GM12878 (cell line): ENCODE measurements at regions not wholly inside any gene's neighbourhood (a gene's known extent, or its start where the extent isn't known, plus 50 kb on each side); places are given as distances from the start of the nearest gene placed in this dataset.

Source experiments
- ATAC-seq: fragments of 200-7000 bp; cut with Tn5 transposase; 3 replicates; pipeline ENCODE4 v1.9.1; 2020; ENCODE audit warnings: mild to moderate bottlenecking, moderate library complexity
- BruUV-seq: library from RNA; stranded (reverse); fragments of 400-500 nt; replicated peaks from 2 replicates; lab custom pipeline; 2021; lab: Mats Ljungman, UMichigan
- CTCF ChIA-PET: fragments of 300-600 bp; sonication (Branson Sonifier 250); formaldehyde crosslinking; extraction: SDS; loops from one replicate; lab custom pipeline; 2021; ENCODE audit warnings: inconsistent platforms; lab: Yijun Ruan, JAX
- POLR2A ChIA-PET: fragments of 350-600 bp; formaldehyde crosslinking; extraction: SDS; loops from one replicate; lab custom pipeline; 2021; ENCODE audit warnings: inconsistent platforms; lab: Charles Lee
- RAD21 ChIA-PET: fragments of 300-600 bp; sonication (Branson Sonifier 250); formaldehyde crosslinking; loops from one replicate; lab custom pipeline; 2023; ENCODE audit warnings: antibody characterized with exemption; ENCODE audit not compliant: unreplicated experiment; lab: Charles Lee
- SMC1A ChIA-PET: fragments of 300-600 bp; sonication (Branson Sonifier 250); formaldehyde crosslinking; loops from one replicate; lab custom pipeline; 2023; ENCODE audit not compliant: unreplicated experiment, uncharacterized antibody; lab: Charles Lee
- DNase-seq: peaks from one replicate; pipeline ENCODE4 v3.0.0-alpha.2; 2011; ENCODE audit warnings: low read depth, low spot score
- FAIRE-seq: peaks from 3 replicates; lab custom pipeline; 2011; peaks lifted over from hg19 to GRCh38; lab: Jason Lieb, UNC
- H2AFZ ChIP-seq: 2 replicates; pipeline ENCODE4 v1.6.0; 2011; ENCODE audit warnings: low read depth, low read length, control low read depth; ENCODE audit not compliant: control insufficient read depth
- H3K27ac ChIP-seq: 2 replicates; pipeline ENCODE4 v1.5.1; 2011; ENCODE audit warnings: control low read depth; ENCODE audit not compliant: control insufficient read depth, insufficient read depth
- H3K27me3 ChIP-seq, 2 experiments: replicated peaks in 1 of 2; 2 replicates each; pipeline versions ENCODE4 v1.6.0 to v1.6.1; 2011; ENCODE audit warnings: low read length in 1 of 2; ENCODE audit not compliant: control insufficient read depth in 2 of 2, insufficient read depth in 2 of 2
- H3K36me3 ChIP-seq, 2 experiments: 2 replicates each; pipeline ENCODE4 v1.5.1; 2011; ENCODE audit warnings: low read length in 1 of 2; ENCODE audit not compliant: control insufficient read depth in 2 of 2, insufficient read depth in 2 of 2
- H3K4me1 ChIP-seq: 2 replicates; pipeline ENCODE4 v1.6.1; 2011; ENCODE audit warnings: mild to moderate bottlenecking, low read length, moderate library complexity, mixed read lengths; ENCODE audit not compliant: control insufficient read depth, insufficient read depth
- H3K4me2 ChIP-seq: 2 replicates; pipeline ENCODE4 v1.6.0; 2011; ENCODE audit warnings: control low read depth; ENCODE audit not compliant: control insufficient read depth, insufficient read depth
- H3K4me3 ChIP-seq: fragments of 200-600 bp; sonication (generic); 2 replicates; pipeline ENCODE4 v1.5.1; 2016
- H3K79me2 ChIP-seq: 2 replicates; pipeline ENCODE4 v1.6.0; 2011; ENCODE audit warnings: low read length; ENCODE audit not compliant: control insufficient read depth, insufficient read depth
- H3K9ac ChIP-seq: 2 replicates; pipeline ENCODE4 v1.8.0; 2011; ENCODE audit warnings: low read length, control low read depth, mixed read lengths; ENCODE audit not compliant: control insufficient read depth, insufficient read depth
- H3K9me3 ChIP-seq: replicated peaks from 3 replicates; pipeline ENCODE4 v1.5.1; 2011; ENCODE audit warnings: mild to moderate bottlenecking, low read length; ENCODE audit not compliant: control insufficient read depth, insufficient read depth
- H4K20me1 ChIP-seq: 2 replicates; pipeline ENCODE4 v1.6.0; 2011; ENCODE audit not compliant: control insufficient read depth, insufficient read depth
- BACH1 ChIP-seq: fragments of 450-650 bp; IDR thresholded peaks from 2 replicates; pipeline ENCODE4 v1.6.1; 2017; ENCODE audit warnings: mild to moderate bottlenecking, borderline replicate concordance
- BCL11A ChIP-seq: IDR thresholded peaks from 2 replicates; pipeline ENCODE4 v1.6.1; 2011; ENCODE audit warnings: low read depth, low read length
- CEBPB ChIP-seq, 2 experiments: fragments of 150-350 bp in 1 of 2; IDR thresholded peaks; 2 replicates each; pipeline ENCODE4 v1.6.1; 2012 to 2014; ENCODE audit warnings: low read depth in 2 of 2, low read length in 2 of 2, borderline replicate concordance in 1 of 2, inconsistent platforms in 1 of 2
- CHD1 ChIP-seq: IDR thresholded peaks from 2 replicates; pipeline ENCODE4 v1.6.1; 2012; ENCODE audit warnings: low read depth, low read length, improper control_type of control experiment
- EGR1 ChIP-seq, 2 experiments: IDR thresholded peaks; 1 replicate in 1 of 2; 2 replicates in 1 of 2; pipeline ENCODE4 v1.6.1; 2011 to 2012; ENCODE audit warnings: low read depth in 2 of 2, low read length in 2 of 2, borderline replicate concordance in 1 of 2, mild to moderate bottlenecking in 1 of 2, moderate library complexity in 1 of 2
- HCFC1 ChIP-seq: fragments of 150-350 bp; IDR thresholded peaks from 2 replicates; pipeline ENCODE4 v1.6.1; 2014; ENCODE audit warnings: low read length
- MTA3 ChIP-seq: IDR thresholded peaks from 2 replicates; pipeline ENCODE4 v1.6.1; 2012; ENCODE audit warnings: low read length, inconsistent platforms, borderline replicate concordance
- NFYA ChIP-seq: IDR thresholded peaks from 2 replicates; pipeline ENCODE4 v1.6.1; 2011; ENCODE audit warnings: low read depth, mild to moderate bottlenecking, low read length, improper control_type of control experiment, borderline replicate concordance
- POU2F2 ChIP-seq: IDR thresholded peaks from 3 replicates; pipeline ENCODE4 v1.6.1; 2011; ENCODE audit warnings: low read depth, mild to moderate bottlenecking, low read length, borderline replicate concordance
- WGBS: methylation state at CpG from one replicate; pipeline ENCODE4 v1.1.6; 2016; ENCODE audit warnings: low lambda C conversion rate; ENCODE audit not compliant: insufficient replicate concordance, insufficient coverage; ENCODE audit errors: missing lambda C conversion rate; 5-methylcytosine and 5-hydroxymethylcytosine counted together
- in situ Hi-C: fragments of 300-500 bp; cut with MboI; formaldehyde crosslinking; loops from 9 replicates; pipeline ENCODE4 v1.14.3; 2018; ENCODE audit warnings: mixed read lengths
- intact Hi-C: fragments of 100-400 bp; cut with micrococcal nuclease; formaldehyde crosslinking; loops from one replicate; pipeline ENCODE4 v1.14.2; 2022; ENCODE audit not compliant: unreplicated experiment
- TF ChIP-seq, protein P1 (sequence below): fragments of 450-650 bp; formaldehyde crosslinking; IDR thresholded peaks from 2 replicates; pipeline ENCODE4 v1.5.0; 2022; ENCODE audit warnings: mild to moderate bottlenecking, missing genetic modification characterization
- TF ChIP-seq, protein P2 (sequence below): fragments of 450-650 bp; formaldehyde crosslinking; IDR thresholded peaks from 2 replicates; pipeline ENCODE4 v1.4.0; 2020; ENCODE audit warnings: mild to moderate bottlenecking, moderate library complexity
- TF ChIP-seq, protein P3 (sequence below): fragments of 450-650 bp; IDR thresholded peaks from 2 replicates; pipeline ENCODE4 v1.6.1; 2017; ENCODE audit warnings: mild to moderate bottlenecking
- TF ChIP-seq, protein P4 (sequence below): IDR thresholded peaks from 2 replicates; pipeline ENCODE4 v1.6.1; 2011; ENCODE audit warnings: low read depth, low read length, improper control_type of control experiment, borderline replicate concordance

DNA sequence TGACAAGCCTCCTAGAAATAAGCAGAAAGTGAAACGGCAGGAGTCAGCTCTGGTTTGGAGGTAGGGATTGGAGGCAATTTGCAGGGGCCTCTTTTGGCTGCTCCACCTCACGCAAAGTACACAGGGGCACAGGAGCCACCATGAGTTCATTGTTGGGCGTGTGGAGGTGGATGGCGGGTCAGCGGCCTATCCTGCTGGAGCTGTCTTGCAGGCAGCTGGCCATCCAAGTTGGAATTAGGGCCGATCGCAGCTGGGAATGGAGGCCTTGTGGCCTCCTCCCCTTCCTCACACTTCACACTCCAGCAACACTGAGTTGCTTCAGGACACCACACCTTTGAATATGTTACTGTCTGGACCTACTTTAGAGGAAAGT lies 171.5 kb downstream of the MYCN start (continued):
- TF ChIP-seq NFYA = no peak
- no peak for TF ChIP-seq POU2F2
- no peak for TF ChIP-seq CEBPB (IDR thresholded peaks at IDR 0.05; ENCODE audit: borderline replicate concordance in 1 of 2, low read depth in 2 of 2, low read length in 2 of 2)

DNA sequence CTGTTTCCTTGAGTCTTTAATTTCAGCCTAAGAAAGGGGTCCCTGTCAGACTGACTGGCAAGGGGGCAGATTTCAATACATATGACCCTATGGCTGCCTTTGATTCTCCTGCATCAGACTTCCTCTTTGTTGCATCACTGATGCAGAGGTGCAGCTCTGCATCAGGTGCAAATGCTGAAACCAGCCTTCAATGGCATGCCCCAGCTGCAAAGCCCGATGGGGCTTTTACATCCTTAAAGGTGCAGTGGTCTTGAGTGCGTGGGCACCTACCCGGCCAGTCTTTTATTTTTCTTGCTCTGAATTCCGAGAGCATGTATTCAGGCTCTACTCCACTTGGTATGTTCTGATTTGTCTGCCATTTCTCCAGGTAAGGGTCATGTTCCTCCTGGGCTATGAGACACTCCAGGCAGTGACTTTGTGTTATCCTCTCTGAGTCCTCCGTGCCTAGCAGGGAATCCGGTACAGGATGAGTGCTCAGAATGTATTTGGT lies 169.5 kb downstream of the MYCN start:
- no peaks in the 10 kb centered on the region for H4K20me1 ChIP-seq
- no peak overlapping the region for H3K27ac ChIP-seq
- ChIA-PET RAD21 (no interaction called here), SMC1A (interaction anchor here (0.6 kb wide), 1 partner anchor 11 kb away, joined by 3 read pairs; no protein-coding TSS in a partner anchor), CTCF (no interaction called here), POLR2A (no interaction called here)
- ATAC-seq = no peak
- no peaks in the 10 kb centered on the region for H3K9me3 ChIP-seq
- in situ Hi-C loops (no loop called here), intact Hi-C loops (no loop called here)
- 63% methylated on average over 6 of the region's 6 CpGs for WGBS
- BruUV-seq = no TSS peak
- DNase-seq = no peak
- H3K9ac ChIP-seq = no peak overlapping the region
- H3K79me2 ChIP-seq = no peaks in the 10 kb centered on the region
- FAIRE-seq = no peak
- H3K36me3 ChIP-seq = no peaks in the 10 kb centered on the region
- no peak overlapping the region for H3K4me3 ChIP-seq
- H3K4me2 ChIP-seq = no peak overlapping the region
- no peaks in the 10 kb centered on the region for H3K27me3 ChIP-seq
- H3K4me1 ChIP-seq = no peaks in the 10 kb centered on the region
- H2AFZ ChIP-seq = no peak overlapping the region
- no peak for TF ChIP-seq MTA3
- no peak for TF ChIP-seq HCFC1
- TF ChIP-seq, protein P1, sequence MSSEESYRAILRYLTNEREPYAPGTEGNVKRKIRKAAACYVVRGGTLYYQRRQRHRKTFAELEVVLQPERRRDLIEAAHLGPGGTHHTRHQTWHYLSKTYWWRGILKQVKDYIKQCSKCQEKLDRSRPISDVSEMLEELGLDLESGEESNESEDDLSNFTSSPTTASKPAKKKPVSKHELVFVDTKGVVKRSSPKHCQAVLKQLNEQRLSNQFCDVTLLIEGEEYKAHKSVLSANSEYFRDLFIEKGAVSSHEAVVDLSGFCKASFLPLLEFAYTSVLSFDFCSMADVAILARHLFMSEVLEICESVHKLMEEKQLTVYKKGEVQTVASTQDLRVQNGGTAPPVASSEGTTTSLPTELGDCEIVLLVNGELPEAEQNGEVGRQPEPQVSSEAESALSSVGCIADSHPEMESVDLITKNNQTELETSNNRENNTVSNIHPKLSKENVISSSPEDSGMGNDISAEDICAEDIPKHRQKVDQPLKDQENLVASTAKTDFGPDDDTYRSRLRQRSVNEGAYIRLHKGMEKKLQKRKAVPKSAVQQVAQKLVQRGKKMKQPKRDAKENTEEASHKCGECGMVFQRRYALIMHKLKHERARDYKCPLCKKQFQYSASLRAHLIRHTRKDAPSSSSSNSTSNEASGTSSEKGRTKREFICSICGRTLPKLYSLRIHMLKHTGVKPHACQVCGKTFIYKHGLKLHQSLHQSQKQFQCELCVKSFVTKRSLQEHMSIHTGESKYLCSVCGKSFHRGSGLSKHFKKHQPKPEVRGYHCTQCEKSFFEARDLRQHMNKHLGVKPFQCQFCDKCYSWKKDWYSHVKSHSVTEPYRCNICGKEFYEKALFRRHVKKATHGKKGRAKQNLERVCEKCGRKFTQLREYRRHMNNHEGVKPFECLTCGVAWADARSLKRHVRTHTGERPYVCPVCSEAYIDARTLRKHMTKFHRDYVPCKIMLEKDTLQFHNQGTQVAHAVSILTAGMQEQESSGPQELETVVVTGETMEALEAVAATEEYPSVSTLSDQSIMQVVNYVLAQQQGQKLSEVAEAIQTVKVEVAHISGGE = no peak
- TF ChIP-seq CHD1 = no peak
- TF ChIP-seq, protein P2, sequence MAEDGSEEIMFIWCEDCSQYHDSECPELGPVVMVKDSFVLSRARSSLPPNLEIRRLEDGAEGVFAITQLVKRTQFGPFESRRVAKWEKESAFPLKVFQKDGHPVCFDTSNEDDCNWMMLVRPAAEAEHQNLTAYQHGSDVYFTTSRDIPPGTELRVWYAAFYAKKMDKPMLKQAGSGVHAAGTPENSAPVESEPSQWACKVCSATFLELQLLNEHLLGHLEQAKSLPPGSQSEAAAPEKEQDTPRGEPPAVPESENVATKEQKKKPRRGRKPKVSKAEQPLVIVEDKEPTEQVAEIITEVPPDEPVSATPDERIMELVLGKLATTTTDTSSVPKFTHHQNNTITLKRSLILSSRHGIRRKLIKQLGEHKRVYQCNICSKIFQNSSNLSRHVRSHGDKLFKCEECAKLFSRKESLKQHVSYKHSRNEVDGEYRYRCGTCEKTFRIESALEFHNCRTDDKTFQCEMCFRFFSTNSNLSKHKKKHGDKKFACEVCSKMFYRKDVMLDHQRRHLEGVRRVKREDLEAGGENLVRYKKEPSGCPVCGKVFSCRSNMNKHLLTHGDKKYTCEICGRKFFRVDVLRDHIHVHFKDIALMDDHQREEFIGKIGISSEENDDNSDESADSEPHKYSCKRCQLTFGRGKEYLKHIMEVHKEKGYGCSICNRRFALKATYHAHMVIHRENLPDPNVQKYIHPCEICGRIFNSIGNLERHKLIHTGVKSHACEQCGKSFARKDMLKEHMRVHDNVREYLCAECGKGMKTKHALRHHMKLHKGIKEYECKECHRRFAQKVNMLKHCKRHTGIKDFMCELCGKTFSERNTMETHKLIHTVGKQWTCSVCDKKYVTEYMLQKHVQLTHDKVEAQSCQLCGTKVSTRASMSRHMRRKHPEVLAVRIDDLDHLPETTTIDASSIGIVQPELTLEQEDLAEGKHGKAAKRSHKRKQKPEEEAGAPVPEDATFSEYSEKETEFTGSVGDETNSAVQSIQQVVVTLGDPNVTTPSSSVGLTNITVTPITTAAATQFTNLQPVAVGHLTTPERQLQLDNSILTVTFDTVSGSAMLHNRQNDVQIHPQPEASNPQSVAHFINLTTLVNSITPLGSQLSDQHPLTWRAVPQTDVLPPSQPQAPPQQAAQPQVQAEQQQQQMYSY (CRISPR knock-in tag) = no peak
- TF ChIP-seq, protein P3, sequence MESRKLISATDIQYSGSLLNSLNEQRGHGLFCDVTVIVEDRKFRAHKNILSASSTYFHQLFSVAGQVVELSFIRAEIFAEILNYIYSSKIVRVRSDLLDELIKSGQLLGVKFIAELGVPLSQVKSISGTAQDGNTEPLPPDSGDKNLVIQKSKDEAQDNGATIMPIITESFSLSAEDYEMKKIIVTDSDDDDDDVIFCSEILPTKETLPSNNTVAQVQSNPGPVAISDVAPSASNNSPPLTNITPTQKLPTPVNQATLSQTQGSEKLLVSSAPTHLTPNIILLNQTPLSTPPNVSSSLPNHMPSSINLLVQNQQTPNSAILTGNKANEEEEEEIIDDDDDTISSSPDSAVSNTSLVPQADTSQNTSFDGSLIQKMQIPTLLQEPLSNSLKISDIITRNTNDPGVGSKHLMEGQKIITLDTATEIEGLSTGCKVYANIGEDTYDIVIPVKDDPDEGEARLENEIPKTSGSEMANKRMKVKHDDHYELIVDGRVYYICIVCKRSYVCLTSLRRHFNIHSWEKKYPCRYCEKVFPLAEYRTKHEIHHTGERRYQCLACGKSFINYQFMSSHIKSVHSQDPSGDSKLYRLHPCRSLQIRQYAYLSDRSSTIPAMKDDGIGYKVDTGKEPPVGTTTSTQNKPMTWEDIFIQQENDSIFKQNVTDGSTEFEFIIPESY = no peak
- TF ChIP-seq BACH1 = no peak
- TF ChIP-seq BCL11A = no peak
- no peak for TF ChIP-seq EGR1 (IDR thresholded peaks at IDR 0.05; ENCODE audit: borderline replicate concordance in 1 of 2, low read depth in 2 of 2, low read length in 2 of 2)
- TF ChIP-seq, protein P4, sequence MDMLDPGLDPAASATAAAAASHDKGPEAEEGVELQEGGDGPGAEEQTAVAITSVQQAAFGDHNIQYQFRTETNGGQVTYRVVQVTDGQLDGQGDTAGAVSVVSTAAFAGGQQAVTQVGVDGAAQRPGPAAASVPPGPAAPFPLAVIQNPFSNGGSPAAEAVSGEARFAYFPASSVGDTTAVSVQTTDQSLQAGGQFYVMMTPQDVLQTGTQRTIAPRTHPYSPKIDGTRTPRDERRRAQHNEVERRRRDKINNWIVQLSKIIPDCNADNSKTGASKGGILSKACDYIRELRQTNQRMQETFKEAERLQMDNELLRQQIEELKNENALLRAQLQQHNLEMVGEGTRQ = no peak
